Colonic mucosa (tissue), 4 donors: ENCODE measurements at regions not wholly inside any gene's neighbourhood (a gene's known extent, or its start where the extent isn't known, plus 50 kb on each side); places are given as distances from the start of the nearest gene placed in this dataset.
"Not testable (repeated sequence)": the region's sequence is repeated elsewhere in the genome, so short reads cannot be mapped to it uniquely, and the experiment has no call there.

Experiments used
- DNase-seq: peaks from one replicate; pipeline ENCODE4 v3.0.0-alpha.2; 2020
- H3K27ac ChIP-seq: fragments of 200-600 bp; one replicate; pipeline ENCODE4 v1.8.0; 2021
- H3K27me3 ChIP-seq: fragments of 200-600 bp; one replicate; pipeline ENCODE4 v1.8.0; 2021
- H3K36me3 ChIP-seq: fragments of 200-600 bp; one replicate; pipeline ENCODE4 v1.8.0; 2021
- H3K4me1 ChIP-seq: fragments of 200-600 bp; one replicate; pipeline ENCODE4 v1.8.0; 2021; ENCODE audit warnings: mild to moderate bottlenecking
- H3K4me3 ChIP-seq: fragments of 200-600 bp; one replicate; pipeline ENCODE4 v1.8.0; 2021
- H3K9ac ChIP-seq, 2 donors: one replicate each; pipeline ENCODE4 v1.7.0; 2013; ENCODE audit warnings: control low read depth in 2 of 2, low read depth in 2 of 2, low read length in 2 of 2
- H3K9me3 ChIP-seq: fragments of 200-600 bp; one replicate; pipeline ENCODE4 v1.8.0; 2021
- CTCF ChIP-seq: fragments of 200-600 bp; IDR thresholded peaks from one replicate; pipeline ENCODE4 v1.8.0; 2022; ENCODE audit warnings: antibody characterized with exemption, mild to moderate bottlenecking
- intact Hi-C: fragments of 100-400 bp; cut with DNase I; formaldehyde crosslinking; loops from one replicate; pipeline ENCODE4 v1.14.1; 2022
- donor health status: healthy.
- donor health status: DM: no; HTN: no; CAD: no.
- donor health status: DM: no; HTN: no; CAD: no.

DNA sequence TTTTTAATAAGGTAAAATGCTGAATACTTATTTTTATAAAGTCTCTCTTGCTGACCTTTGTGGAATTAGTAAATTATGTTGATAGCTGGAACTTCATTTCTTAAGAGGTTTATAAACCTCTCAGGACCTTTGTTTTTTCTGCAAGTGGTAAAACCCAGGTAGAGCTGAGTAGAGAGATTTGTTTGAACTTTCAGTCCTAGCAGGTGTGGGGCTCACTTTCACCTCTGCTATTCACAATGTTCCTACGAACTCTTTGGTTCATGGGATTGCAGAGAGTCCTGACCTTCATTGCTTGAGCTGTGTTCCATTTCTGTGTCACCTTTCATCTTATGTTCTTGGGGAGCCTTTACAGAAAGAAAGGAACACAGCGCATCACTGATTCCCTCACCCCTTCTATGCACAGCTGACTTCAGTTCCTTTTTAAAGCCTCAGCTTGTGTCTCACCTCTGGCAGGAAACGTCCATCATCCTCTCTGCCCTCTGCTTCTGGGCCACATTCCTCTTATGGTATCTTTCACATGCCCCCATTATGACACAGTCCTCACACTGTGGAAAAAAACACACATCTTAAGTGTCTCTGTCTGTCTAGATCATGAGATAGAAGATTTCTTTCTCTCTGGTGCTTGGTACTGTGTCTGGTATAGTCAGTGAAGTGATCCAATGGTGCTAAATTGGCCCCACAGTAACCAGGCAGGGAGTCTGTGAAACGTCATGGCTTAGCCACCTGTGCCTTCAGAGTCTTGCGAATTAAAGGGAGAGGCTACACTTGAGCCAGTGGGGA is 262.5 kb upstream of the B3GALT2 start:
- Histone ChIP-seq H3K9ac (no peak overlapping the region), H3K27ac (no peak overlapping the region), H3K4me3 (no peak overlapping the region), H3K27me3 (no peaks in the 10 kb centered on the region), H3K9me3 (no peaks in the 10 kb centered on the region), H3K4me1 (no peaks in the 10 kb centered on the region), H3K36me3 (no peaks in the 10 kb centered on the region)
- intact Hi-C loops = no loop called here
- DNase-seq = no peak
- no peak for TF ChIP-seq CTCF

- intact Hi-C loops = no loop called here
- TF ChIP-seq CTCF = no peak
Observed at GRCh38 chr1:193443886-193444285, 257.5 kb upstream of the B3GALT2 start.

GRCh38 chr1:193438771-193439170 is 252.4 kb upstream of the B3GALT2 start:
- Histone ChIP-seq H3K9me3 (no peaks in the 10 kb centered on the region), H3K27me3 (no peaks in the 10 kb centered on the region), H3K9ac (no peak overlapping the region), H3K4me3 (no peak overlapping the region), H3K4me1 (no peaks in the 10 kb centered on the region), H3K36me3 (no peaks in the 10 kb centered on the region), H3K27ac (no peak overlapping the region)
- intact Hi-C loops = no loop called here
- no peak for DNase-seq
- no peak for TF ChIP-seq CTCF

More at GRCh38 chr1:193443886-193444285, 257.5 kb upstream of the B3GALT2 start:
- Histone ChIP-seq H3K27ac (no peak overlapping the region), H3K36me3 (no peaks in the 10 kb centered on the region), H3K27me3 (no peaks in the 10 kb centered on the region), H3K4me3 (no peak overlapping the region), H3K9me3 (no peaks in the 10 kb centered on the region), H3K4me1 (no peaks in the 10 kb centered on the region), H3K9ac (no peak overlapping the region)
- no peak for DNase-seq

DNA sequence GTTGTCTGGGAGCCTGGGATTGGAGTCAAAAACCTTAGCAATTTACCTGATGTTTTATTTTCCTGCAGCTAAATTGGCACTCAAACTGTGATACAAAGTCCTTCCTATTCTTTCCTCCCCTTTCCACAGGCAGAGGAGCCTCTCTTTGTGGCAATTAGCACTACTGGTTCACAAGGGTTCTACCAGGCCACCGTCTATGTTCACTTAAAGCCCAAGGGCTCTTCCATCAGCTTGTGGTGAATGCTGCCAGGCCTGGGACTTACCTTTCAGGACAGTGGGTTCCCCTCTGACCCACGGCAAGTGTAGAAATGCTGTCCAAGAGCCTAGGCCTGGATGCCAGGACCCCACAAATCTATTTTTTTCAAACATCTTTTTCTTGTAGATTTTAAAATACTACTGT is 251.9 kb upstream of the B3GALT2 start:
- no peaks in the 10 kb centered on the region for H3K9me3 ChIP-seq
- intact Hi-C loops = no loop called here
- no peaks in the 10 kb centered on the region for H3K36me3 ChIP-seq
- H3K27me3 ChIP-seq = no peaks in the 10 kb centered on the region
- H3K9ac ChIP-seq = no peak overlapping the region
- TF ChIP-seq CTCF = no peak
- H3K4me1 ChIP-seq = no peaks in the 10 kb centered on the region
- H3K4me3 ChIP-seq = no peak overlapping the region
- H3K27ac ChIP-seq = no peak overlapping the region
- no peak for DNase-seq

DNA sequence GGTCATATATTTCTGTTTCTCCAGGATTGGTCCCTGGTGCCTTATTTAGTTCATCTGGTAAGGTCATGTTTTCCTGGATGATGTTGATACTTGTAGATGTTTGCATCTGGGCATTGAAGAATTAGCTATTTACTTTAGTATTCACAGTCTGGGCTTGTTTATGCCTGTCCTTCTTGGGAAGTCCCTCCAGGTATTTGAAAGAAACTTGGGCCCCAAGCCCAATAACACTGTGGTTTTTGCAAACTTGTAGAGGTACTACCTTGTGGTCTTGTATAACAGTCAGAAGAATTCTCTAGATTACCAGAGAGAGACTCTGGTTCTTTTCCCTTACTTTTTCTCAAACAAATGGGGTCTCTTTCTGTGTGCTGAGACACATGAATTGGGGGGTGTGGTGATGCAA is 251.4 kb upstream of the B3GALT2 start:
- Histone ChIP-seq H3K36me3 (no peaks in the 10 kb centered on the region), H3K27ac (no peak overlapping the region), H3K4me3 (no peak overlapping the region), H3K27me3 (no peaks in the 10 kb centered on the region), H3K4me1 (no peaks in the 10 kb centered on the region), H3K9me3 (no peaks in the 10 kb centered on the region), H3K9ac (no peak overlapping the region)
- intact Hi-C loops = no loop called here
- TF ChIP-seq CTCF = no peak
- no peak for DNase-seq

- H3K36me3 ChIP-seq, intact Hi-C loops, DNase-seq, H3K9me3 ChIP-seq, H3K27me3 ChIP-seq, H3K4me3 ChIP-seq, H3K9ac ChIP-seq, H3K27ac ChIP-seq, H3K4me1 ChIP-seq: not testable (repeated sequence)
Observed at GRCh38 chr1:193437333-193437732, 250.9 kb upstream of the B3GALT2 start.
